HFFc6 (cell line): ENCODE measurements at regions not wholly inside any gene's neighbourhood (a gene's known extent, or its start where the extent isn't known, plus 50 kb on each side); places are given as distances from the start of the nearest gene placed in this dataset.
A peak's percentile ranks its signal among the peaks of the same experiment; 100 is the strongest.

Experiments
- DNase-seq: peaks from one replicate; pipeline ENCODE4 v3.0.0-alpha.2; 2018
- H3K27ac Mint-ChIP-seq: 2 replicates; pipeline ENCODE4 v1.8.0; 2020; ENCODE audit warnings: mild to moderate bottlenecking, mixed read lengths
- H3K27me3 Mint-ChIP-seq: 2 replicates; pipeline ENCODE4 v1.8.0; 2021; ENCODE audit warnings: mild to moderate bottlenecking, moderate library complexity, mixed read lengths; ENCODE audit not compliant: insufficient read depth
- H3K36me3 Mint-ChIP-seq: 2 replicates; pipeline ENCODE4 v1.8.0; 2021; ENCODE audit warnings: low read depth, mixed read lengths
- H3K4me1 Mint-ChIP-seq: 2 replicates; pipeline ENCODE4 v1.8.0; 2020; ENCODE audit warnings: low read depth, mixed read lengths
- H3K4me3 Mint-ChIP-seq: 2 replicates; pipeline ENCODE4 v1.8.0; 2020; ENCODE audit warnings: mild to moderate bottlenecking, moderate library complexity, mixed read lengths
- H3K9me3 Mint-ChIP-seq: 2 replicates; pipeline ENCODE4 v1.8.0; 2020; ENCODE audit warnings: mild to moderate bottlenecking, mixed read lengths
- CTCF ChIP-seq: fragments of 200-600 bp; sonication (generic); IDR thresholded peaks from 2 replicates; pipeline ENCODE4 v1.5.0; 2021; ENCODE audit warnings: antibody characterized with exemption, mild to moderate bottlenecking

- no peak for TF ChIP-seq CTCF
- Mint-ChIP-seq H3K4me1 (peaks cover 59% of the 10 kb centered on the region), H3K27ac (no peak overlapping the region), H3K36me3 (peaks cover 5% of the 10 kb centered on the region; the same call in 1 of the 2 replicates), H3K9me3 (no peaks in the 10 kb centered on the region), H3K4me3 (no peak overlapping the region), H3K27me3 (no peaks in the 10 kb centered on the region)
- DNase-seq: no peak
These were observed 70.8 kb upstream of the IL15 start for GRCh38 chr4:141565379-141566089.

GRCh38 chr4:141567326-141567915, 69.0 kb upstream of the IL15 start:
- no peaks in the 10 kb centered on the region for H3K27me3 Mint-ChIP-seq
- no peaks in the 10 kb centered on the region for H3K9me3 Mint-ChIP-seq
- H3K4me3 Mint-ChIP-seq: no peak overlapping the region
- no peak for TF ChIP-seq CTCF
- no peak overlapping the region for H3K27ac Mint-ChIP-seq
- H3K4me1 Mint-ChIP-seq: peaks cover 76% of the 10 kb centered on the region
- no peak for DNase-seq
- peaks cover 5% of the 10 kb centered on the region; the same call in 1 of the 2 replicates for H3K36me3 Mint-ChIP-seq

- peaks cover 5% of the 10 kb centered on the region; the same call in 1 of the 2 replicates for H3K36me3 Mint-ChIP-seq
- peaks cover 62% of the 10 kb centered on the region for H3K4me1 Mint-ChIP-seq
- DNase-seq: peak; percentile 38
- H3K4me3 Mint-ChIP-seq: peak overlapping the region; percentile 58
- no peak for TF ChIP-seq CTCF
- H3K9me3 Mint-ChIP-seq: no peaks in the 10 kb centered on the region
- peak overlapping the region; percentile 71 for H3K27ac Mint-ChIP-seq
- no peaks in the 10 kb centered on the region for H3K27me3 Mint-ChIP-seq
These were observed 67.2 kb upstream of the IL15 start for GRCh38 chr4:141569141-141569540.

GRCh38 chr4:141570290-141570689, 66.1 kb upstream of the IL15 start:
- Mint-ChIP-seq H3K9me3 (no peaks in the 10 kb centered on the region), H3K4me1 (peaks cover 62% of the 10 kb centered on the region), H3K27ac (no peak overlapping the region), H3K27me3 (no peaks in the 10 kb centered on the region), H3K4me3 (no peak overlapping the region), H3K36me3 (peaks cover 5% of the 10 kb centered on the region; the same call in 1 of the 2 replicates)
- no peak for DNase-seq
- TF ChIP-seq CTCF: no peak

- DNase-seq: peak; percentile 30
- H3K9me3 Mint-ChIP-seq: no peaks in the 10 kb centered on the region
- peaks cover 5% of the 10 kb centered on the region; the same call in 1 of the 2 replicates for H3K36me3 Mint-ChIP-seq
- H3K27ac Mint-ChIP-seq: no peak overlapping the region
- no peak for TF ChIP-seq CTCF
- peaks cover 51% of the 10 kb centered on the region for H3K4me1 Mint-ChIP-seq
- no peaks in the 10 kb centered on the region for H3K27me3 Mint-ChIP-seq
- no peak overlapping the region for H3K4me3 Mint-ChIP-seq
These were observed 65.0 kb upstream of the IL15 start for GRCh38 chr4:141571362-141571761.
